Keratinocyte (primary cell): ENCODE measurements at regions not wholly inside any gene's neighbourhood (a gene's known extent, or its start where the extent isn't known, plus 50 kb on each side); places are given as distances from the start of the nearest gene placed in this dataset.

ENCODE experiments used
- DNase-seq: peaks from one replicate; pipeline ENCODE4 v3.0.0-alpha.2; 2011; ENCODE audit warnings: low read depth, missing footprints, low spot score
- FAIRE-seq: peaks from 2 replicates; lab custom pipeline; 2011; peaks lifted over from hg19 to GRCh38; lab: Jason Lieb, UNC
- H2AFZ ChIP-seq: 2 replicates; pipeline ENCODE4 v1.6.0; 2012; ENCODE audit warnings: low read length, control low read depth, inconsistent platforms; ENCODE audit not compliant: control insufficient read depth
- H3K27ac ChIP-seq: 2 replicates; pipeline ENCODE4 v1.5.1; 2011; ENCODE audit warnings: low read length; ENCODE audit not compliant: control insufficient read depth, insufficient read depth
- H3K27me3 ChIP-seq: 3 replicates; pipeline ENCODE4 v1.6.0; 2011; ENCODE audit warnings: low read length; ENCODE audit not compliant: control insufficient read depth, insufficient read depth; ENCODE audit errors: extremely low read depth
- H3K36me3 ChIP-seq, 2 experiments: 2 replicates in 1 of 2; 3 replicates in 1 of 2; pipeline ENCODE4 v1.5.1; 2011; ENCODE audit warnings: low read length in 2 of 2, mild to moderate bottlenecking in 1 of 2; ENCODE audit not compliant: control insufficient read depth in 2 of 2, insufficient read depth in 2 of 2; ENCODE audit errors: extremely low read depth in 1 of 2
- H3K4me1 ChIP-seq: 3 replicates; pipeline ENCODE4 v1.5.1; 2011; ENCODE audit warnings: low read length; ENCODE audit not compliant: control insufficient read depth, insufficient read depth; ENCODE audit errors: extremely low read depth
- H3K4me2 ChIP-seq: 3 replicates; pipeline ENCODE4 v1.6.0; 2011; ENCODE audit warnings: low read depth, low read length; ENCODE audit not compliant: control insufficient read depth, insufficient read depth; ENCODE audit errors: extremely low read depth
- H3K4me3 ChIP-seq, 3 experiments: fragments of 200-600 bp in 1 of 3; sonication (generic) in 1 of 3; 2 replicates in 2 of 3; 3 replicates in 1 of 3; pipeline ENCODE4 v1.5.1; 2011 to 2016; ENCODE audit warnings: low read length in 3 of 3, mild to moderate bottlenecking in 3 of 3, control low read depth in 2 of 3, inconsistent platforms in 1 of 3, low read depth in 1 of 3, mixed read lengths in 1 of 3, mixed run types in 1 of 3, moderate library complexity in 1 of 3; ENCODE audit not compliant: control insufficient read depth in 2 of 3, insufficient read depth in 2 of 3; ENCODE audit errors: extremely low read depth in 1 of 3
- H3K79me2 ChIP-seq: 2 replicates; pipeline ENCODE4 v1.6.0; 2012; ENCODE audit warnings: low read length; ENCODE audit not compliant: control insufficient read depth, insufficient read depth
- H3K9ac ChIP-seq: 3 replicates; pipeline ENCODE4 v1.6.0; 2011; ENCODE audit warnings: low read length; ENCODE audit not compliant: control insufficient read depth, insufficient read depth; ENCODE audit errors: extremely low read depth
- H3K9me1 ChIP-seq: 3 replicates; pipeline ENCODE4 v1.6.0; 2011; ENCODE audit warnings: low read length; ENCODE audit not compliant: control insufficient read depth, insufficient read depth; ENCODE audit errors: extremely low read depth
- H3K9me3 ChIP-seq: 2 replicates; pipeline ENCODE4 v1.5.1; 2012; ENCODE audit warnings: low read depth, low read length; ENCODE audit not compliant: control insufficient read depth
- H4K20me1 ChIP-seq: 3 replicates; pipeline ENCODE4 v1.6.0; 2011; ENCODE audit warnings: low read length; ENCODE audit not compliant: control insufficient read depth, insufficient read depth; ENCODE audit errors: extremely low read depth
- CTCF ChIP-seq, 3 experiments: IDR thresholded peaks in 1 of 3; conservative IDR thresholded peaks in 1 of 3; optimal IDR thresholded peaks in 1 of 3; 2 replicates in 2 of 3; 3 replicates in 1 of 3; pipeline versions ENCODE3 to v1.5.1; 2011; ENCODE audit warnings: low read length in 3 of 3, mild to moderate bottlenecking in 3 of 3, moderate library complexity in 2 of 3, control low read depth in 1 of 3, inconsistent platforms in 1 of 3; ENCODE audit not compliant: insufficient read depth in 2 of 3; ENCODE audit errors: extremely low read depth in 1 of 3
- EZH2 ChIP-seq: IDR thresholded peaks from one replicate; pipeline ENCODE4 v1.6.1; 2012; ENCODE audit warnings: inconsistent platforms, mild to moderate bottlenecking, low read length, moderate library complexity
- dilution Hi-C: fragments of 300-500 bp; cut with MboI; formaldehyde crosslinking; loops from one replicate; pipeline ENCODE4 v1.7.0; 2020; ENCODE audit warnings: low sequenced_read_pairs; ENCODE audit not compliant: extremely low pct_ligation_motif_present

GRCh38 chr12:33052141-33053051, 155.8 kb upstream of the PKP2 start:
- dilution Hi-C loops = no loop called here
- Histone ChIP-seq H3K27ac (no peak overlapping the region), H3K27me3 (no peaks in the 10 kb centered on the region), H3K4me3 (no peak overlapping the region), H4K20me1 (no peaks in the 10 kb centered on the region), H3K9me1 (no peaks in the 10 kb centered on the region), H3K36me3 (no peaks in the 10 kb centered on the region), H3K9me3 (no peaks in the 10 kb centered on the region), H3K4me2 (no peak overlapping the region), H3K79me2 (no peaks in the 10 kb centered on the region), H2AFZ (no peak overlapping the region), H3K4me1 (no peaks in the 10 kb centered on the region), H3K9ac (no peak overlapping the region)
- TF ChIP-seq EZH2 = no peak
- no peak for TF ChIP-seq CTCF (optimal IDR thresholded peaks at IDR 0.05 in 1 of 3, IDR thresholded peaks at IDR 0.05 in 1 of 3, conservative IDR thresholded peaks at IDR 0.05 in 1 of 3; ENCODE audit: extremely low read depth in 1 of 3, insufficient read depth in 2 of 3, low read length in 3 of 3)
- FAIRE-seq (no peak), DNase-seq (no peak)

- TF ChIP-seq CTCF (optimal IDR thresholded peaks at IDR 0.05 in 1 of 3, IDR thresholded peaks at IDR 0.05 in 1 of 3, conservative IDR thresholded peaks at IDR 0.05 in 1 of 3; ENCODE audit: extremely low read depth in 1 of 3, insufficient read depth in 2 of 3, low read length in 3 of 3) (no peak), EZH2 (no peak)
- FAIRE-seq (no peak), DNase-seq (no peak)
- Histone ChIP-seq H3K79me2 (no peaks in the 10 kb centered on the region), H4K20me1 (no peaks in the 10 kb centered on the region), H3K4me1 (no peaks in the 10 kb centered on the region), H3K27ac (no peak overlapping the region), H3K36me3 (no peaks in the 10 kb centered on the region), H3K27me3 (no peaks in the 10 kb centered on the region), H2AFZ (no peak overlapping the region), H3K9me3 (no peaks in the 10 kb centered on the region), H3K9me1 (no peaks in the 10 kb centered on the region), H3K4me2 (no peak overlapping the region), H3K9ac (no peak overlapping the region), H3K4me3 (no peak overlapping the region)
- dilution Hi-C loops = no loop called here
These were observed 151.1 kb upstream of the PKP2 start for GRCh38 chr12:33047666-33048065.
